ENCODE measurements at regions not wholly inside any gene's neighbourhood (a gene's known extent, or its start where the extent isn't known, plus 50 kb on each side); places are given as distances from the start of the nearest gene placed in this dataset.

GRCh38 chr2:16363581-16363980, 302.1 kb downstream of the CYRIA start:
- no peak for DNase-seq (ENCODE audit: low read depth)
- no peak overlapping the region for H3K4me3 ChIP-seq (ENCODE audit: low read length)
- no peak for TF ChIP-seq CTCF (IDR thresholded peaks at IDR 0.05; ENCODE audit: insufficient read depth, low read depth, low read length, missing control alignments)

- H3K4me3 ChIP-seq (ENCODE audit: low read length): no peak overlapping the region
- TF ChIP-seq CTCF (IDR thresholded peaks at IDR 0.05; ENCODE audit: insufficient read depth, low read depth, low read length, missing control alignments): no peak
- DNase-seq (ENCODE audit: low read depth): no peak
Measured at GRCh38 chr2:16362611-16363010, 303.0 kb downstream of the CYRIA start.

- TF ChIP-seq CTCF (IDR thresholded peaks at IDR 0.05; ENCODE audit: insufficient read depth, low read depth, low read length, missing control alignments): no peak
Measured at GRCh38 chr2:16361261-16361995, 304.2 kb downstream of the CYRIA start.

GRCh38 chr2:16359961-16360360, 305.7 kb downstream of the CYRIA start:
- H3K4me3 ChIP-seq (ENCODE audit: low read length): no peak overlapping the region
- TF ChIP-seq CTCF (IDR thresholded peaks at IDR 0.05; ENCODE audit: insufficient read depth, low read depth, low read length, missing control alignments): no peak
- DNase-seq (ENCODE audit: low read depth): no peak

More at GRCh38 chr2:16361261-16361995, 304.2 kb downstream of the CYRIA start:
- H3K4me3 ChIP-seq (ENCODE audit: low read length): no peak overlapping the region
- no peak for DNase-seq (ENCODE audit: low read depth)

GRCh38 chr2:16357188-16357587, 308.4 kb downstream of the CYRIA start:
- H3K4me3 ChIP-seq (ENCODE audit: low read length): no peak overlapping the region
- DNase-seq (ENCODE audit: low read depth): no peak
- TF ChIP-seq CTCF (IDR thresholded peaks at IDR 0.05; ENCODE audit: insufficient read depth, low read depth, low read length, missing control alignments): no peak

- no peak for TF ChIP-seq CTCF (IDR thresholded peaks at IDR 0.05; ENCODE audit: insufficient read depth, low read depth, low read length, missing control alignments)
- no peak for DNase-seq (ENCODE audit: low read depth)
- H3K4me3 ChIP-seq (ENCODE audit: low read length): no peak overlapping the region
Measured at GRCh38 chr2:16351541-16351940, 314.1 kb downstream of the CYRIA start.

GRCh38 chr2:16351137-16351536, 314.5 kb downstream of the CYRIA start:
- TF ChIP-seq CTCF (IDR thresholded peaks at IDR 0.05; ENCODE audit: insufficient read depth, low read depth, low read length, missing control alignments): no peak
- DNase-seq (ENCODE audit: low read depth): no peak
- H3K4me3 ChIP-seq (ENCODE audit: low read length): no peak overlapping the region

Measured in epithelial cell of esophagus (primary cell).